ENCODE measurements at regions not wholly inside any gene's neighbourhood (a gene's known extent, or its start where the extent isn't known, plus 50 kb on each side); places are given as distances from the start of the nearest gene placed in this dataset.

DNA sequence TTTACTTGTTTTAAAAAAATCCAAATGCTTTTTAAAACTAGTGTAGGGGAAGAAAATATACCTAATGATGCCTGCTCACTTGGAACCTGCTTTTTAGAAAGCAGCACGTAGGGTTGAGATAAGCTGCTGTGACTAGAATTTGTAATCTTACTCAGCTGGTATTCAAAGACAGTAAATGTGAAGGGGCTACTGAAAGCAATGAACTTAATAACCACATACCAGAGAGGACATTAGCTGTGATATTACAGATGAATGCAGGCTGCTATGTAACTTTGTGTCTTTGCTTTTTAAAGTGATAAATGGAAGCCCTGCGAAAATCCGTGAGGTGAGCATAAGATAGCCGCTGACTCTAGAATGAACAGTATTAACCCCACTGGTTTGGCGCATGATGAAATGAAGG lies 124.1 kb downstream of the TRIML1 start:
- DNase-seq: no peak

DNA sequence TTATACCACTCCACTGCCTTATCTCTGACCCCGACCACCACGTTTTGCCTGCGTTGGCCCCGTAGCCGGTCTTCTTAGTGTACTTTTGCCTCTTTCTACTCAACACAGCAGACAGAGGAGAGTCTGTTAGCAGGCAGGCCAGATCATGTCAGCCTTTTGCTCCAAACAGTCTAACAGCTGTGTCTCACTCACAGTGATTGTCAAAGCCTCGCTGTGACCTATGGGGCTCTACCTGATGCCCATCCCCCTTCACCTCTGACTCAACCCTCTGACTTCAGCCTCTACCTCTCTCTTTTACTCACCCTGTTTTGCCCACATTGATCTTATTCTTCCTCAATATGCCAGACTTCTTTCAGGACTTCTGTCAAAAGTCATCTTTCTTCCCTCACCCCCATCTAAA lies 127.1 kb downstream of the TRIML1 start:
- H3K9me3 ChIP-seq: peaks cover 0 to 2% (median 0%) of the 10 kb centered on the region in 4 donors
- H3K4me3 ChIP-seq: no peak overlapping the region
- intact Hi-C loops (cut with DNase I): no loop called here
- TF ChIP-seq POLR2A (IDR thresholded peaks at IDR 0.05) (no peak), POLR2AphosphoS5 (IDR thresholded peaks at IDR 0.05) (no peak), EP300 (IDR thresholded peaks at IDR 0.05) (no peak)
- TF ChIP-seq, protein P1, sequence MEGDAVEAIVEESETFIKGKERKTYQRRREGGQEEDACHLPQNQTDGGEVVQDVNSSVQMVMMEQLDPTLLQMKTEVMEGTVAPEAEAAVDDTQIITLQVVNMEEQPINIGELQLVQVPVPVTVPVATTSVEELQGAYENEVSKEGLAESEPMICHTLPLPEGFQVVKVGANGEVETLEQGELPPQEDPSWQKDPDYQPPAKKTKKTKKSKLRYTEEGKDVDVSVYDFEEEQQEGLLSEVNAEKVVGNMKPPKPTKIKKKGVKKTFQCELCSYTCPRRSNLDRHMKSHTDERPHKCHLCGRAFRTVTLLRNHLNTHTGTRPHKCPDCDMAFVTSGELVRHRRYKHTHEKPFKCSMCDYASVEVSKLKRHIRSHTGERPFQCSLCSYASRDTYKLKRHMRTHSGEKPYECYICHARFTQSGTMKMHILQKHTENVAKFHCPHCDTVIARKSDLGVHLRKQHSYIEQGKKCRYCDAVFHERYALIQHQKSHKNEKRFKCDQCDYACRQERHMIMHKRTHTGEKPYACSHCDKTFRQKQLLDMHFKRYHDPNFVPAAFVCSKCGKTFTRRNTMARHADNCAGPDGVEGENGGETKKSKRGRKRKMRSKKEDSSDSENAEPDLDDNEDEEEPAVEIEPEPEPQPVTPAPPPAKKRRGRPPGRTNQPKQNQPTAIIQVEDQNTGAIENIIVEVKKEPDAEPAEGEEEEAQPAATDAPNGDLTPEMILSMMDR (IDR thresholded peaks at IDR 0.05): no peak
- DNase-seq: no peak
- WGBS, 2 donors: 85% methylated on average over 6 of the region's 6 CpGs
- no peaks in the 10 kb centered on the region for H3K36me3 ChIP-seq
- no peak overlapping the region for H3K27ac ChIP-seq
- no peaks in the 10 kb centered on the region for H3K4me1 ChIP-seq
- H3K27me3 ChIP-seq: no peaks in the 10 kb centered on the region

More for the DNA sequence above, 124.1 kb downstream of the TRIML1 start:
- H3K9me3 ChIP-seq: peaks cover 0 to 2% (median 0%) of the 10 kb centered on the region in 4 donors
- 83 to 95% methylated on average over 5 of the region's 5 CpGs for WGBS, 2 donors
- no peak overlapping the region for H3K27ac ChIP-seq
- intact Hi-C loops (cut with DNase I): no loop called here
- H3K36me3 ChIP-seq: no peaks in the 10 kb centered on the region
- no peaks in the 10 kb centered on the region for H3K27me3 ChIP-seq
- no peaks in the 10 kb centered on the region for H3K4me1 ChIP-seq
- H3K4me3 ChIP-seq: no peak overlapping the region
- no peak for TF ChIP-seq EP300 (IDR thresholded peaks at IDR 0.05)
- TF ChIP-seq, protein P1 (IDR thresholded peaks at IDR 0.05): no peak
- TF ChIP-seq POLR2AphosphoS5 (IDR thresholded peaks at IDR 0.05): no peak
- no peak for TF ChIP-seq POLR2A (IDR thresholded peaks at IDR 0.05)

DNA sequence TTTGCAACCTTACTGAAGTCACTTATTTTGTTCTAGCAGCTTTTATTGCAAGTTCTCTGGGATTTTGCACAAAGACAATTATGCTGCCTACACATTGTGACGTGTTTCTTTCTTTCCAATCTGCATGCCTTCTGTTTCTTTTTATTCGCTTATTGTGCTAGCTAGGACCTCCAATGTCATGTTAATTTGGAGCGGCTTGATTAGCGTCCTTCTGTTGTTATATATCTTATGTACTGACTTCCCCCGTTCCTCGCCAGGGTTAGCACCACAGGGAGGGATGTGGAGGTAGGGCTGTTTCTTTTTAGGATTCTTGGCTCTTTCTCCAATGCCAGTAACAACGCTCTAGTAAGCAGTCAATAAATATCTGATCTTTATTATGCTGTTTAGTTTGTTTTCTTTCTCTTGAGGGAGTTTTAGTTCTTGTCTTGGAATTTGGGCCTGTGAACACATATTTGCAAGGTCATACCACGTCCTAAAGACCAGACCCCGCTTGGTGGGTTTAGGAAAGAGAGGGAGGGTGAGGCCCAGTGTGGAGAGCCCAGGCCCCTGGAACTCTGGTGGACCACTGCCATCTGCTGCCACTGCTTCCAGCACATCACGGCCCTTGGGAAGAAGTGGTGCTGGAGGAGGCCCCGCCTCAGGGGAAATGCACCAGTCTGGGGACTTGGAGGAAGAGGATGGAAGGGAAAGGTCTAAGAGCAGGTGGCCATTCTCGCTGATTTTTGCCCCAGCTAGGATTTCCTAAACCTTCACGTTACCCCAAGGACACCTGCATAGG lies 129.1 kb downstream of the TRIML1 start:
- no peaks in the 10 kb centered on the region for H3K4me1 ChIP-seq
- H3K9me3 ChIP-seq: peaks cover 0 to 2% (median 0%) of the 10 kb centered on the region in 4 donors
- TF ChIP-seq POLR2A (IDR thresholded peaks at IDR 0.05) (no peak), EP300 (IDR thresholded peaks at IDR 0.05) (no peak), POLR2AphosphoS5 (IDR thresholded peaks at IDR 0.05) (no peak)
- TF ChIP-seq, protein P1 (IDR thresholded peaks at IDR 0.05): no peak
- no peak for DNase-seq
- WGBS, 2 donors: 85 to 86% methylated on average over 13 of the region's 13 CpGs
- no peaks in the 10 kb centered on the region for H3K27me3 ChIP-seq
- no peaks in the 10 kb centered on the region for H3K36me3 ChIP-seq
- H3K27ac ChIP-seq: no peak overlapping the region
- H3K4me3 ChIP-seq: no peak overlapping the region
- intact Hi-C loops (cut with DNase I): no loop called here

DNA sequence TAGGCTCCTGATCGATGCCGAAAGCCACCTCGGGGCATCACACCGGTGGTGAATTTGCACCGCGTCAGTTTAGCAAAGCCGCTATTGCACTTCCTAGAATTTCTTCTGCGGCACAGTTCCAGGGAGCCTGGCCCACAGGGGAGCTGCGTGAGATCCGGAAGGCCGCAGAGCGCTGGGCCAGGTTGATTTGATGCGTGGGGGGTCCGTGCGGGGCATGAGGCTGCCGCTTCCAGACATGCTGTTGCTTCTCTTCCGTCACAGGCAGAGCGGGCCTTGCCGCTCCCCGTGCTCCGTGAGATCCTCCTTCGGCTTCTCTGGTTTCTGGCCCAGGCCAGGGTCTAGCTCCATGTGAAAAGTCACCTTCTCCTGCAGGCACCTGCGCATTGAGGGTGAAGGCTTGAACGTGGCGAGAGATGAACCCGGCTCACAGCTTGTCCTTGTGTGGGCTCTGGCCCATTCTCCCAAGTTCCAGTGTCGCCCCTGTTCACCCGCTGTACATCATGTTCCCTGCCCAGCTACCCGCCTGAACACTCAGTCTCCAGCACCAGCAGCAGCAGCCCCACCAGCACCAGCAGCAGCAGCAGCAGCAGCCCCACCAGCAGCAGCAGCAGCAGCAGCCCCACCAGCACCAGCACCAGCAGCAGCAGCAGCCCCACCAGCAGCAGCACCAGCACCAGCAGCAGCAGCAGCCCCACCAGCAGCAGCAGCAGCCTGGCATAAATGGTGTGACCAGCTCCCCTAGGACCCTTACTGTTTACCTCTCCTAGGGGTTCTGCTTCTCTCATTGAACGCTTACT lies 131.2 kb downstream of the TRIML1 start:
- intact Hi-C loops (cut with DNase I): no loop called here
- TF ChIP-seq POLR2A (IDR thresholded peaks at IDR 0.05): no peak
- no peak for DNase-seq

DNA sequence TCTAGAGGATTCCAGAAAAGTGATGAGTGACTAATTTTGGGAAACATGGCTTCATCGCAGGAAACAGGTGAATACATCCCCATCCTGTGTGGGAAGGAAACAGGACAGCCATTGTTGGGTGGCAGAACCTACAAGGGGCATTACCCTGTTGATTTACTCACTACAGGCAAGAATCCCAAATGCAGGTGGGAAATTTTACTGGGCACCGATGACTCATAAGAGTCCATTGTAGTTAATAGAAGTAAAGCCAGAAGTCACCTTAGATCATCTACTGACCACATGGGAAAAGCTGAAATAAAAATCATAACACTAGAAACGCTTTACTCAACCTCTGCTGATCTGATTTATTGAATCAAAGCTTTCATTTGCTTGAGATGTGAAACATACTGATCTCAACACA lies 136.4 kb downstream of the TRIML1 start:
- H3K27ac ChIP-seq: no peak overlapping the region
- no peaks in the 10 kb centered on the region for H3K36me3 ChIP-seq
- no peak for DNase-seq
- H3K9me3 ChIP-seq: no peaks in the 10 kb centered on the region
- intact Hi-C loops (cut with DNase I): no loop called here
- 72 to 82% methylated on average over 3 of the region's 3 CpGs for WGBS, 2 donors
- no peaks in the 10 kb centered on the region for H3K4me1 ChIP-seq
- no peak overlapping the region for H3K4me3 ChIP-seq
- TF ChIP-seq, protein P1 (IDR thresholded peaks at IDR 0.05): no peak
- TF ChIP-seq EP300 (IDR thresholded peaks at IDR 0.05) (no peak), POLR2A (IDR thresholded peaks at IDR 0.05) (no peak)
- no peaks in the 10 kb centered on the region for H3K27me3 ChIP-seq

More for the DNA sequence above, 131.2 kb downstream of the TRIML1 start:
- Histone ChIP-seq H3K36me3 (no peaks in the 10 kb centered on the region), H3K4me1 (no peaks in the 10 kb centered on the region), H3K9me3 (peaks cover 0 to 2% (median 0%) of the 10 kb centered on the region in 4 donors), H3K27ac (no peak overlapping the region), H3K4me3 (no peak overlapping the region), H3K27me3 (no peaks in the 10 kb centered on the region)
- WGBS, 2 donors: 95 to 96% methylated on average over 30 of the region's 30 CpGs
